Brain microvascular endothelial cell (primary cell): ENCODE measurements at regions not wholly inside any gene's neighbourhood (a gene's known extent, or its start where the extent isn't known, plus 50 kb on each side); places are given as distances from the start of the nearest gene placed in this dataset.
"Not testable (repeated sequence)": the region's sequence is repeated elsewhere in the genome, so short reads cannot be mapped to it uniquely, and the experiment has no call there.

Source experiments
- DNase-seq: peaks from one replicate; pipeline ENCODE4 v3.0.0-alpha.2; 2020
- H3K27ac ChIP-seq: fragments of 250-450 bp; sonication (Bioruptor Pico); 2 replicates; pipeline ENCODE4 v1.5.1; 2020; ENCODE audit warnings: mild to moderate bottlenecking, moderate library complexity
- H3K27me3 ChIP-seq: fragments of 250-450 bp; sonication (Bioruptor Pico); replicated peaks from 2 replicates; pipeline ENCODE4 v1.5.1; 2020; ENCODE audit warnings: mild to moderate bottlenecking
- H3K36me3 ChIP-seq: fragments of 250-450 bp; sonication (Bioruptor Pico); replicated peaks from 2 replicates; pipeline ENCODE4 v1.5.1; 2020; ENCODE audit warnings: mild to moderate bottlenecking
- H3K4me3 ChIP-seq: 2 replicates; pipeline ENCODE4 v1.5.1; 2011; ENCODE audit warnings: low read depth, mild to moderate bottlenecking, control low read depth, low read length, moderate library complexity
- CTCF ChIP-seq: IDR thresholded peaks from 2 replicates; pipeline ENCODE4 v1.5.1; 2011; ENCODE audit warnings: low read depth, mild to moderate bottlenecking, moderate library complexity, low read length, control low read depth, inconsistent platforms; ENCODE audit errors: missing control alignments
- in situ Hi-C: cut with HindIII; loops from 2 replicates; pipeline ENCODE4 v1.10.0; 2017; ENCODE audit warnings: low sequenced_read_pairs, low pct_ligation_motif_present

- no peaks in the 10 kb centered on the region for H3K36me3 ChIP-seq
- H3K27ac ChIP-seq = no peak overlapping the region
- in situ Hi-C loops = no loop called here
- H3K4me3 ChIP-seq = no peak overlapping the region
- no peak for DNase-seq
- no peak for TF ChIP-seq CTCF
- no peaks in the 10 kb centered on the region for H3K27me3 ChIP-seq
Observed at GRCh38 chr13:65593298-65593874, 1636.8 kb downstream of the PCDH9 start.

- no peaks in the 10 kb centered on the region for H3K27me3 ChIP-seq
- in situ Hi-C loops = no loop called here
- TF ChIP-seq CTCF = no peak
- no peak overlapping the region for H3K27ac ChIP-seq
- no peak for DNase-seq
- no peaks in the 10 kb centered on the region for H3K36me3 ChIP-seq
- H3K4me3 ChIP-seq = no peak overlapping the region
Observed at GRCh38 chr13:65592731-65593130, 1637.4 kb downstream of the PCDH9 start.

- no peak for DNase-seq
- Histone ChIP-seq H3K4me3 (no peak overlapping the region), H3K36me3 (no peaks in the 10 kb centered on the region), H3K27me3 (no peaks in the 10 kb centered on the region), H3K27ac (no peak overlapping the region)
- in situ Hi-C loops = no loop called here
- no peak for TF ChIP-seq CTCF
Observed at GRCh38 chr13:65585346-65585745, 1644.8 kb downstream of the PCDH9 start.

- Histone ChIP-seq H3K27me3 (no peaks in the 10 kb centered on the region), H3K36me3 (no peaks in the 10 kb centered on the region), H3K27ac (no peak overlapping the region), H3K4me3 (no peak overlapping the region)
- DNase-seq = no peak
- in situ Hi-C loops = no loop called here
- TF ChIP-seq CTCF = no peak
Observed at GRCh38 chr13:65584126-65584525, 1646.0 kb downstream of the PCDH9 start.

- Histone ChIP-seq H3K36me3 (no peaks in the 10 kb centered on the region), H3K4me3 (no peak overlapping the region), H3K27ac (no peak overlapping the region), H3K27me3 (no peaks in the 10 kb centered on the region)
- in situ Hi-C loops = no loop called here
- TF ChIP-seq CTCF = no peak
- DNase-seq = no peak
Observed at GRCh38 chr13:65582160-65582559, 1648.0 kb downstream of the PCDH9 start.

GRCh38 chr13:65564561-65564960 is 1665.6 kb downstream of the PCDH9 start:
- H3K4me3 ChIP-seq, DNase-seq, H3K27me3 ChIP-seq, in situ Hi-C loops, H3K36me3 ChIP-seq, H3K27ac ChIP-seq: not testable (repeated sequence)
